ENCODE measurements at regions not wholly inside any gene's neighbourhood (a gene's known extent, or its start where the extent isn't known, plus 50 kb on each side); places are given as distances from the start of the nearest gene placed in this dataset.

DNA sequence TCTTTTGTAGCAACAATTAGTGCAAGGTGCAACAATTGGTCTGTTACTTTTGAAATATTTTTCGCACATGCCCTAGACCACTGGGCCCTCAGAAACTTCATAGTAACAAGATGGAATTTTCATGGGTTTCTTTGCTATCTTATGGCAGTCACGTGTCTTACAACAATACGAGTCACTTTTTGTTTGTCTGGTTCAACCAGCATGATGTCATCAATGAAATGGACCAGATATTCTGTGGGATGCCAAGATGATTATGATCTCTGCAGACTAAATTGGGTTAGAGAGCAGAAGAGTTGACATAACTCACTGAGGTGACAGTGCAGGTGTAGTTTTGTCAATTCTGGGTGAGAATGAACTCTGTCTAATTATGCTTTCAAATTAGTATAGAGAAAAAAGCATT lies 239.6 kb upstream of the RIOK2 start:
- no peak for TF ChIP-seq POLR2AphosphoS5 (IDR thresholded peaks at IDR 0.05; ENCODE audit: low read depth, low read length)
- TF ChIP-seq POLR2A (IDR thresholded peaks at IDR 0.05; ENCODE audit: low read depth, low read length) = no peak
